Ishikawa (cell line): ENCODE measurements at regions not wholly inside any gene's neighbourhood (a gene's known extent, or its start where the extent isn't known, plus 50 kb on each side); places are given as distances from the start of the nearest gene placed in this dataset.

Experiments used
- CEBPB ChIP-seq: IDR thresholded peaks from 2 replicates; pipeline ENCODE4 v1.6.1; 2012
- CREB1 ChIP-seq: IDR thresholded peaks from 2 replicates; pipeline ENCODE4 v1.6.1; 2012; ENCODE audit warnings: low read depth
- EGR1 ChIP-seq: IDR thresholded peaks from 2 replicates; pipeline ENCODE4 v1.6.1; 2012
- EP300 ChIP-seq: IDR thresholded peaks from 2 replicates; pipeline ENCODE4 v1.6.1; 2012; ENCODE audit warnings: borderline replicate concordance
- FOXM1 ChIP-seq: IDR thresholded peaks from 2 replicates; pipeline ENCODE4 v1.6.1; 2012; ENCODE audit warnings: low read depth, borderline replicate concordance
- MAX ChIP-seq: IDR thresholded peaks from 2 replicates; pipeline ENCODE4 v1.6.1; 2012
- RAD21 ChIP-seq: IDR thresholded peaks from 2 replicates; pipeline ENCODE4 v1.6.1; 2012; ENCODE audit warnings: low read depth
- TAF1 ChIP-seq: IDR thresholded peaks from 2 replicates; pipeline ENCODE4 v1.6.1; 2012; ENCODE audit warnings: low read depth, mild to moderate bottlenecking
- TCF12 ChIP-seq: IDR thresholded peaks from 2 replicates; pipeline ENCODE4 v1.6.1; 2012; ENCODE audit warnings: low read depth
- TEAD4 ChIP-seq: IDR thresholded peaks from 2 replicates; pipeline ENCODE4 v1.6.1; 2012
- YY1 ChIP-seq: IDR thresholded peaks from 2 replicates; pipeline ENCODE4 v1.6.1; 2012; ENCODE audit warnings: low read depth
- ZBTB7A ChIP-seq: IDR thresholded peaks from 2 replicates; pipeline ENCODE4 v1.6.1; 2012; ENCODE audit warnings: low read depth
- TF ChIP-seq, protein P1 (sequence below): IDR thresholded peaks from 2 replicates; pipeline ENCODE4 v1.6.1; 2012; ENCODE audit warnings: low read depth, mild to moderate bottlenecking

- TF ChIP-seq TAF1, result no peak
- TF ChIP-seq EP300, result no peak
- TF ChIP-seq TEAD4, result no peak
- TF ChIP-seq, protein P1, sequence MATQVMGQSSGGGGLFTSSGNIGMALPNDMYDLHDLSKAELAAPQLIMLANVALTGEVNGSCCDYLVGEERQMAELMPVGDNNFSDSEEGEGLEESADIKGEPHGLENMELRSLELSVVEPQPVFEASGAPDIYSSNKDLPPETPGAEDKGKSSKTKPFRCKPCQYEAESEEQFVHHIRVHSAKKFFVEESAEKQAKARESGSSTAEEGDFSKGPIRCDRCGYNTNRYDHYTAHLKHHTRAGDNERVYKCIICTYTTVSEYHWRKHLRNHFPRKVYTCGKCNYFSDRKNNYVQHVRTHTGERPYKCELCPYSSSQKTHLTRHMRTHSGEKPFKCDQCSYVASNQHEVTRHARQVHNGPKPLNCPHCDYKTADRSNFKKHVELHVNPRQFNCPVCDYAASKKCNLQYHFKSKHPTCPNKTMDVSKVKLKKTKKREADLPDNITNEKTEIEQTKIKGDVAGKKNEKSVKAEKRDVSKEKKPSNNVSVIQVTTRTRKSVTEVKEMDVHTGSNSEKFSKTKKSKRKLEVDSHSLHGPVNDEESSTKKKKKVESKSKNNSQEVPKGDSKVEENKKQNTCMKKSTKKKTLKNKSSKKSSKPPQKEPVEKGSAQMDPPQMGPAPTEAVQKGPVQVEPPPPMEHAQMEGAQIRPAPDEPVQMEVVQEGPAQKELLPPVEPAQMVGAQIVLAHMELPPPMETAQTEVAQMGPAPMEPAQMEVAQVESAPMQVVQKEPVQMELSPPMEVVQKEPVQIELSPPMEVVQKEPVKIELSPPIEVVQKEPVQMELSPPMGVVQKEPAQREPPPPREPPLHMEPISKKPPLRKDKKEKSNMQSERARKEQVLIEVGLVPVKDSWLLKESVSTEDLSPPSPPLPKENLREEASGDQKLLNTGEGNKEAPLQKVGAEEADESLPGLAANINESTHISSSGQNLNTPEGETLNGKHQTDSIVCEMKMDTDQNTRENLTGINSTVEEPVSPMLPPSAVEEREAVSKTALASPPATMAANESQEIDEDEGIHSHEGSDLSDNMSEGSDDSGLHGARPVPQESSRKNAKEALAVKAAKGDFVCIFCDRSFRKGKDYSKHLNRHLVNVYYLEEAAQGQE, result no peak
- TF ChIP-seq FOXM1, result no peak
- no peak for TF ChIP-seq MAX
- TF ChIP-seq CEBPB, result no peak
- TF ChIP-seq TCF12, result no peak
- no peak for TF ChIP-seq RAD21
- no peak for TF ChIP-seq CREB1
- no peak for TF ChIP-seq ZBTB7A
- TF ChIP-seq EGR1, result no peak
- no peak for TF ChIP-seq YY1
Observed at GRCh38 chr6:154653853-154654252, 79.4 kb upstream of the SCAF8 start.
